HG03060 (cell line): ENCODE measurements at regions not wholly inside any gene's neighbourhood (a gene's known extent, or its start where the extent isn't known, plus 50 kb on each side); places are given as distances from the start of the nearest gene placed in this dataset.

Experiments used
- ATAC-seq: cut with Tn5 transposase; IDR thresholded peaks from one replicate; pipeline ENCODE4 v1.9.1; 2021; ENCODE audit warnings: low read depth, moderate number of reproducible peaks; ENCODE audit not compliant: unreplicated experiment

DNA sequence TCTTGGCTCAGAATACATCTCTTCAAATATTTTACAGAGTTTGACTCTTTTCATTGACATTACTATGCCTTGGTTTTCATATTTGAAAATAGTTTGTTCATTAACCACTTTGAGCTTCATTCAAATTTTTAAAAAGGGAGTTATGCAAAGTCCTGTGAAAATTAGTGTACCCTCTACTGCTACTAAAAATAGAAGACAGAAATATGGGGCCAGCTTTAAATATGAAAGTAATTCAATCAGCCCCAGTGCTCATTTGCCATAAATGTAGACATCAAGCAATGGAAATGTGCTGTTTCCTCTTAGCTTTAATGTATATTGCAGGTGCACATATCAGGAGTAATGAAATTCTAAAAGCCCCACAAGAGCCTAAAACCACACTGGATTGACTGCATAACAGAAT lies 218.7 kb downstream of the SPATA18 start:
- no peak for ATAC-seq

DNA sequence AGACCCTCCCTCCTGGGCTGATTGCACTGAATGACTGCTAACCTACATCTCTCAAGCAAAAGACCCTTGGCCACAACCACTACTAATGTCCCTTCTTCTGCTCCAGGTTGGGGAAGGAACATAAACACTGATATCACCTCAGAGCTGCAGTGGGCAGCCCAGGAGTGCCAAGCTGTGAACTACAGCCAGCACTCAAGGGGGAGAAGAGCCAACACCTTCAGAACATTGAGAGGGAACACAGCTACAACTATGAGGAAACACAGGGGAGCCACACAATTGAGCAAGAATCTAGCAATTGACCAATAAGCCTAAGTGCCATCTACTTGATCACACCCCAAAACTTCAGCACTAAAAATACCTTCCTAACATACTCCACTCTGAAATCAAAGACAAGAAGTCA lies 222.8 kb downstream of the SPATA18 start:
- ATAC-seq: no peak

DNA sequence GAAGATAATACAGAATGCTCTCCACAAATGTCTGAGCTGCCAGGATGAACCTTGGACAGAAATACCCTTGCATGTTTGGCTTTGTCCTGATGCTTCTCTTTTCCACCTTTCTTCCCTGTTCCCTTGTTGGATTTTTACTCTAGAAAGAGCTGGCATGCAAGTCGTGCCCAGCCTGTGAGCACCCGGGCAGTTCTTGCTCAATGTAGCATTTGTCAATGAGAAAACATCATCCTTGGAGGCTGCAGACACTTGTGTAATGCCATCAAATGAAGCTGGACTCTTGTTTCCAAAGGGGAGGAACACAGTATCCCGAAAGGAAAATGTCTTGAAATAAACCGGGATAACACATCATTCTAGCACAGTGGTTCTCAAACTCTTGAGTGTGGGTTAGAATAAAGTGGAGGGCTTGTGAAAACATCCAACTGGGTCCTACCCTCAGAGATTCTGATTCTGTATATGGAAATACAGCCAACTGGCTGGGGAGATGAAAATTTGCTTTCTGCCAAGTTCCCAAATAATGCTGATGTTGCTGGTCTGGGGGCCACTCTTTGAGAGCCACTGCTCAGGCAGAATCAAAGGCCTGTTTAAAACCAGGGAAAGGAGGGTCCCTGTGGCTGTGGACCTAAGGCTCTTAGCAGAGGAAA lies 237.2 kb downstream of the SPATA18 start:
- no peak for ATAC-seq

DNA sequence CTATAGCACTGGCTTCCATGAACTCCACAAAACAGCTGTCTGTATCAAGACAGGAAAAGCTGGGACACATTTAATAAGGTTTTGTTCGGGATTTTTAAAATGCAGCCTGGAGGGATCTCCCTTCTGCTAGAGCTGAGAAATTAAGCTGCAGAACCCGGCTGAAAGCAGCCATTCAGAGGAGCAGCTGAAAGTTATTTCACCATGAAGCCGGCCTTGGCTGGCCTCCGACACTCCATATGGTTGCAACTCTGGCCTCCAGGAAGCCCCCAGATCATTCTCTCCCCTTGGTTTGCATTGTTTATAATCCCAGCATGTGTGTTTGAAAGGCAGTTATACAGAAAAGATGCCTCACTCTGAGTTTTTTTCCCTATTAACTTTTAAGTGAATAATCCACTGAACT lies 239.4 kb downstream of the SPATA18 start:
- no peak for ATAC-seq

DNA sequence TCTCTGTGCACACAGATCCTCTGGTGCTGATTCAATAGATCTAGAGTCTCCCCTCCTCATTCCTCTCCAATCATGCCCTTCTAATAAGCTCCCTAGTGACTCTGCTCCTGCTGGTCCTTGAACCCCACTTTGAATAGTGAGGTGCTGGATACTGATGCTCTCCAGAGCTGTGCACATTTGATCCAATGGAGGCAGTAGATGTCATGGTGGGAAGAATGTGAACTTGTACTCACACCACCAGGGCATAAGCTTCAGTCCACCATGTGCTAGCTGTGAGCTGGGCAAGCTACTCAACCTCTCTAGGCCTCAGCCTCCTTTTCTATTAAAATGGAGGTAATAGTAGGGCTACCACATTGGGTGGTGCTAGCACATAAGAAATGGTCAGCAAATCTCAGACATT lies 241.1 kb downstream of the SPATA18 start:
- no peak for ATAC-seq

DNA sequence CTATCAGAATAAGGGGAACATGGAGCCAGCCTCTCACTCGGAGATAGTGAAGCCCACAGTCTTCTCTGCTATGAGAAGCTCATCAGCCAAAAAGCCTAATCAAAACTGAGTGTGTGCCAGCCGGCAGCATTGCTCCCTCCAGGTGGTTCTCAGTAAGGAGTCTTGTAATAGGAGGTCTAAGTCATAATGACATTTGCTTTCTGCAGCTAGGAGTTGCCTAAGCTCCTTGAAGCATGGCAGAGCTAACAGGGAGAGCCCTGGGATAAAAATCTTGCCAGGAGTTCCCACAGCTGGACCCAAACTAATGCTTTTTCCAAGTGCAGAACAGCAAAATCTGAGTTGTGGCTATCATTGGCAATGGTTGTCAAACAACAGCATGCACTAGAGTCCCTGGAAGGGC lies 245.2 kb downstream of the SPATA18 start:
- no peak for ATAC-seq

DNA sequence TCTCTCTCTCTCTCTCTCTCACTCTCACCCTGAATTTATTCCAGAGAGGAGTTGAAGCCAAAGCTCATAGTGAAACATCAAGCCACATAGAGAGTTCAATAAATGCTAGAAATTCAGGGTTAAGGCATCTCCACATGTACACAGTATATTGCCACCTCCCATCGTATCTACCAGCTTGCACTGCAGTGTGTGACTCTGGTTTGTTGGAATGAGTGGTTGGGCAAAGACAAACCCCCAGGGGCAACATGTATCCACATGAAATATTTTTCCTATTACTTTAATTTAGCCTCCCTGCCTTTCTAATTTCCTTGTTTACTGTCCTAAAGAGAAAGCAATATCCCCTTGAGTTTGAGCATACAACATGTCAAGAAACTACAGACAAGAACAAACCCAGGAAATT lies 247.3 kb downstream of the SPATA18 start:
- ATAC-seq: no peak

DNA sequence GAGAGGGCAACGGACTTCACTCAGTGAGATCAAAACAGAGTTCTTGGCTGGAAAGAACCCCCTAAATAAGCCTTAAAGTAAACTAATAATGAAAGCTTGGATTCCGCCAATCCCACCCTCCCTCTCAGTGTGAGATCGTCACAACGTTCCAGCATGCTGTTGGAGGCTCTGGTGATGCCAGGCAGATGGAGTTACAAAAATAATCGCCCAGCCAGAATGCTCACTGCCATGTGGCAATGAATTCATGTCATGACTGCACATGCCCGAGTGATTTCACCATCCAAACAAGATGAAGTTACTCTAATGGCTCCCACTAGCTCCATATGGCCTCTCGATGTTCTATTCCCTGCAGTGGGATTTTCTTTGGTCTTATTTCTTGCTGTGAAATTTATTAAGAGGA lies 248.0 kb downstream of the SPATA18 start:
- ATAC-seq: no peak

DNA sequence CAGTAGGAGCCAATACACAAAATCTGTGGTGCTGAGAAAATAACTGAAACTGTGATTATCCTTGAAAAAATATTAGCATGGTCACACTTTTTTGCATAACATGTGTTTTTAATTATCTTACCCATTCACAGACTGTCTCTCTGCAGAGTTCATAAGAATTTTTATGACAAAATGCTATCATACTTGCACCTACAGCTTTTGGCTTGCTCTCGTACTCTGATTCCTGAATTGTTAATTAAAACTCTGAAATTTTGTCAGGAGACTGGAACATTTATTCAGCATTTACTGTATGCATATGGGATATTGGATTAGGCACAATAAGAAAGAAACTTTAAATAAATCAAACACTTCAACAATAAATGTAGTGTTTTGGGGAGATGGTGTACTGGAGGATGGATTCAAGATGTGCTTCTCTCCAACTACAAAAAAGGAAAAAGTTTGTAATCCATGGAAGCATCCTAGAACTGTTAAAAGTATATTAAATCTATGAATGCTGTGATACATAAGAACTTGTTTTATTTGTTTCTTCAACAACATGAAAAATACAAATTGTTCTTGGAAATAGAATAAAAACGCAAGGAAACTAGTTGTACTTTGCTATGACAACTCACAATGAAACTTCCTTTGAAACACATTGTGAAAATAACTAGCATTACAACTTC lies 260.5 kb downstream of the SPATA18 start:
- ATAC-seq: no peak

DNA sequence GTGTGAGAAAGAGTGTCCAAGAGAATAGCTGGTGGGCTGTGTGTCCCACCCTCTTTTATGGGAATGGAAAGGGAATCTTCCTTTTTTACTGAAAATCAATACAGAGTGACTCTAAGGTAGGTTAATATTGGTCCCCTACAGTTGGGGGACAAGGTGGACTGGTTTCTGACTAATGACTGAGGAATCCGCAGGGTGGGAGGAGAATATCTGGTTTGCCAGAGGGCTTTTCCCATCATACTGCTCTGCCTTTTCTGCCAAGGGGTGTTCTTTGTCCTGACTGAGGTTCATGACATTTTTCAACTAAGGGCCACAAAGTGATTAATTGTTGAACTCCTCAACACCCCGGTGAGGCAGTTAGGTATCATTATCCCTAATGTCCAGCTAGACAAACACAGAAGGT lies 261.6 kb downstream of the SPATA18 start:
- no peak for ATAC-seq

DNA sequence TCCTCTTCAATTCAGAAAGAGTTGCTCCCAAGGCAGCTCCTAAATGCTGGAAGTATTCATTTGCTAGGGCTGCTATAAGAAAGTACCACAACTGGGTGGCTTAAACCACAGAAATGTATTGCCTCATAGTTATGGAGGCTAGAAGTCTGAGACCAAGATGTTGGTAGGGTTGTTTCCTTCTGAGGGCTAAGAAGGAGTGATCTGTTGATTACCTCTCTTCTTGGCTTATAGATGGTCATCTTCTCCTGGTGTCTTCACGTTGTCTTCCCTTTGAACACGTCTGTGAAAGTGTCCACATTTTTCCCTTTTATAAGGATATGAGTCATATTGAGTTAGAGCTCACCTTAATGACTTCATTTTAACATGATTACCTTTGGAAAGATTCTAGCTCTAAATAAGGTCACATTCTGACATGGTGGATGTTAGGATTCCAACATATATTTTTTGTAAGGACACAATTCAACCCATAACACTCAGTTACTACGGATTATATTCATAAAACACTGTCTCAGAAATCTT lies 266.3 kb downstream of the SPATA18 start:
- no peak for ATAC-seq

DNA sequence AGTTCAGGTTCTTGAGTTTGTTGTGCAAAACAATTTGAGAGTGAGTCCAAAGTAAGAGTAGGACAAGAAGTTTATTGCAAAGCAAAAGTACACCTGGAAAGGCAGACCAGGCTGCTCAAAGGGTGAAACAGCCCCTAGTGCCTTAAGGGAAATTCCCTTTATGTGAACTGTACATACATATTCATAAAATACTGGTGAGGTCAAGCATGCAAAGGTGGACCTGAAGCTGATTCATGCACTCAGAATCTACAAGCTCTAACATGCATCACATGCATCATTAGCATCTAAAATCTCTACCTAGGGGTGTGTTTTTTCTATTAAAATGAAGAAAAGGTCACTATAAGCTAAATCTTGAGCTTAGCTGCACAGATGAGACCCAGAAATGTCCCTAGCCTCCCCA lies 266.9 kb downstream of the SPATA18 start:
- no peak for ATAC-seq

DNA sequence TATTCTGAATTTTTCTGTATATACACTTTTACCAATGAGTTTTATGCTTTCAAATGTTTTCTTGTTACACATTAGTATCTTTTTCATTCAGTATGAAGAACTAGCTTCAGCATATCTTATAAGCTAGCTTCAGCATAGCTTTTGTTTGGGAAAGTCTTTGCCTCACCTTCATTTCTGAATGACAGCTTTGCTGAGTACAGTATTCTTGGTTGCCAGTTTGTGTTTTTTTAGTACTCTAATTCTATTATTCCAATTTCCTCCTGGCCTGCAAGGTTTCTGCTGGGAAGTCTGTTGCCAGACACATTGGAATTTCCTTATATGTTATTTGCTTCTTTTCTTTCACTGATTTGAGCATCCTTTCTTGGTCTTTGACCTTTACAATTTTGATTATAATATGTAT lies 278.8 kb downstream of the SPATA18 start:
- ATAC-seq: no peak

DNA sequence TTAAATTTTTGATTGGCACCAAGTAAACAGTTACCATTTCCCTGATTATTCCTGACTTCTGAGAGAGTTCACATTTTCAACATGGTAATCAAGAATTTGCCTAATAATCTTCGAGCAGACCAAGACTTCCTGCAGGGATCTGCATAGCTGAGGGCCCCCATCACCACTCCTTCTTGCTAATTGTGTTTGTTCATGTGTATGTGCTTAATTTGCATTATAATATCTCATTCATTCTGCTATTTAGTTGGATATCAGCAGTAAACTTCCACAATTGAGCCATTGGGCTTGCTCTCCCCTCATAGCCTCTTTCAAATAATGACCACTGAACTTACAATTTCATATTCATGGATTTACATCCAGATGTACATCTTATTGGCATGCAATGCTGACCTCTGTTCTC lies 292.5 kb downstream of the SPATA18 start:
- no peak for ATAC-seq

DNA sequence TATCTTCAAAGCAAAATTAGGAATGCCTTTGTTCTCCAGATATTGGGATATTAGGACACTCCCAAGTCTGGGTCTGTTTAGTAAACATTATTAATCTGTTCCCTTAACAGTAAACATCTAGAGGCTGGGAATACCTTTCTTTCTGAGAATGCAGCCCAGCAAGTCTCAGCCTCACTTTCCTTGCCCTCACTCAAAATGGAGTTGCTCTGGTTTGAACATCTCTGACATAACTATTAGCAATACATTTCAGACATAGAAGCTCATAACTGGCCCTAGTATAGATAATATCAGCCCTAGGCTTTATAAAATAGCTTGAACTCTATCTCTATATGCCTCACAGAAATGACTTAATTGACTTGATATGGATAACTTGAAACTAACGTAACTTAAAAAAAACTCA lies 299.8 kb downstream of the SPATA18 start:
- ATAC-seq: no peak

DNA sequence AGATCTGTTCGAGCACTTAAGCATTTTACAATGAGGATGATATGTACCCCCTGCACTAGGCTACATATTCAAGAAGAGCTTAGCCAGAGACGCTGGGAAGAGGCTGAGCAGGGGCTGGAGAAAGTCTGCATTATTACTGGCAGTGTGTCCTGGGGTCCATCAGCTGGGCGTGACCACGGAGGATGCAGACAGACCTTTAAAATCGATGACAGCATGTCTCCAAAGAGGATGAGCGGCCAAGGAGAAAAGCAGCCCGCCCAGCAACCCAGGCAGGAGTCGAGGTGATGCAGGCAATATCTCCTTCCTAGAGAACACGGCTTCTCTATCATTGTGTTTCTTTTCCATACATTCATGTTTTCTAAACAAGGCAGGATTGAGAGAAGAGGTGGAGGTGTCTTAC lies 300.7 kb downstream of the USP46 start:
- no peak for ATAC-seq

DNA sequence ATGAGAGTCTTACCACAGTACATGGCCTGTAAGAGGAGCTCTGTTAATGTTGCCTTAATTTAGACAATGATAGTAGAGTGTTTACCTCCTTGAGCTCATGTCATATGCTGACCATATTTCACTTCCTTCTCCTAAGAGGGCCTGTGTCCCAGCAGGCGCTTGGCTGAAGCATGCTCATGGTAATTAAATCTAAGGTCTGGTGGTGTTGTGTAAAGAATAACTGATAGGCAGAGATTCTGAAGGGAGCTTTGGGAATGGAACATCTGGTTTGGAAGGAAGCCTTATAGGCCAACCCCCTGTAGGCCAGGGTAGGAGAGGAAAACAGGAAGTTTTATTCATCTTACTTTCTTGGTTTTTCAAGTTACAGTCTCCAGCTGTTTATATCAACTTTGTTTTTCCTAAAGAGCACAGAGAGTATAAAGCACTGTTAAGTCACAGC lies 300.2 kb downstream of the USP46 start:
- ATAC-seq: no peak

DNA sequence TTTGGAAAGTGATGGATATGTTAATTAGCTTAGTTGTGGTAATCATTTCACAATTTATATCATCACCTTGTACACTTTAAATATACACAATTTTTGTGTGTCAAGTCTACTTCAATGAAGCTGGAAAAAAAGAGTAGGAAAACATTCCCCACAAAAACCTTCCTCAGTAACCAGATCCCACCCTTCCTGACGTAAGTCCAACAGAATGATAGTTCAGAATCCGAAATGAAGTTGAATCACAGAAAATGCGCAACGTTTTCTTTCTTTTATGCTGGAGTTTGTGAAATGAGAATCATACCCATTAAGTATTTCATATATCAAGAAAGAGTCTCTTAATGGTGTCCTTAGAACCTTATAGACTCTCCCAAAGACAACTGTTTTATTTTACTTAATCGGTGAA lies 292.9 kb downstream of the USP46 start:
- ATAC-seq: no peak

DNA sequence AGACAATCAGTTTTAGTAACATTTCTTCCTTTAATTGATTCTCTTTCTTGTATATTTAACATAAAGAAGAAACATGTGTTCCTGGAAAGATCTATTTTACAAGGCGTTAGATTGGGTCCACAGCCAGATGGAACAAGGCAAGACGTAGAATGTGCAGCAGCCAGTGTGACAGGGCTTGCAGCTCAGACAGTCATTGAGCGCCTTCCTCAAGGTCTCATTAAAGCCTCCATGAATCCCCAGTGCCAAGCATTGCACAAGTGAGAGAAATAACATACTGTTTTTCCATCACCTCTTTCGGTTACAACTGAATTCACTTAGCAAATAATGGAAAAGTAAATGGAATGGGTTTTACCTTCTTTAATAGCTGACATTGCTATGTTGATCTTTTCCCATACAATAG lies 292.5 kb downstream of the USP46 start:
- no peak for ATAC-seq

DNA sequence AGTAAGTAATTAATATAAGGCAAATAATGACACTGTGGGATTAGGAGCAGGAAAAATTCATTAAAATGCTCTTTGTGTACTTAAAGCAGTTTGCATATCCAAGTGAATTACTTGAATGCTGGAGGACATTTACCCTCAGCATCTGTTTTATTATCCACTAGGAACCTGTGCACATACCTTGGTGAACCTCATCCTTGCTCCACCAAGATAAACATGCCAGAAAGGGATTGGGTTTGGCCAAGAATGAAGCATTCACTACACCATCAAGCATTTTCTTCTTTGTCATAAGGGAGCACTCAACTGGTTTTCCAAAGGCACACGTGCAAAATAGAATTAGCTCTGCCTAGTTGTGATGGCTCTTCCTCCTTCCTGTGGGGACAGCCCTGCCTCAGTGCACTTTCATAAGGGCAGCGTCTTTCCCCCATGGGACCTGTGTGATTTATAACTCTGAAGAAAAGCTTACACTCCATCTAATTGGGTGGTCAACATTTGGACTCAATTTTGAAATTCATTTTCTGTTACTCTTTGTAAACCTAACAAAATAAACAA lies 291.7 kb downstream of the USP46 start:
- ATAC-seq: no peak

DNA sequence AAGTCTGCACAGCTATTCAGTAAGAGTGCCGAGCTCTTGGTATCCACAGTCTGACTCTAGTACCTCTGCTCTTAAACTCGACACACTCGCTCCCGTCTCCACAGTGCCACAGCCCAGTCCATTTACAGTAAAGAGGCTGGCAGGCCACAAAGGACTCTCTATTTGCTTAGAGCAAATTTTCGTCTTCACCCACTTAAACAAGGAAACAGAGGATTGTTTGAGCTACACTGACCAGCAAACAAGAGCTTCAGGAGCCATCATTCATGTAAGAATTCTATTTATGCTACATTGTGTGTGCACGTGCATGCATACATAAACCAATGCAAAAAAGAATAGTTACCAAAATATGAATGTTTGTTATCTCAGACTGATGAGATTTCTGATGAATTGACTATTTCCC lies 290.2 kb downstream of the USP46 start:
- ATAC-seq: no peak

DNA sequence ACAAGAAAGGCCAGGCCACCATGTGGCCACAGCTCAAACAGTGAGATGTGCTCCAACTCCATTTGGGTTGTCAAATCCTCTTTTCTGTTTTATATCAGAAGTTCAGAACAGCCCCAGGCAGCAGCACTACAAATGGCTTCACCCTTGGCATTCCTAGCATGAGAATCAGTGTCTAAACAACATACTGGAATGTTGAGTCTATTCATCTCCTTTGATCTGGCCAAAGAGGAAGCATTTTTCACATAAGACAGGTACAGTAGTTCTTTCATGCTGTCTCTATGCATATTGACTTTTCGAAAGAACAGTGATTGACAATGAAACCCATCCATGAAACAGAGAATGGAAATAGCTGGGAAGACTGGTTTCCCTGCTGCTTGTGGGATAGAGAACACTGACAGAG lies 289.5 kb downstream of the USP46 start:
- ATAC-seq: no peak
